Gastroesophageal sphincter (tissue), 3 donors: ENCODE measurements at regions not wholly inside any gene's neighbourhood (a gene's known extent, or its start where the extent isn't known, plus 50 kb on each side); places are given as distances from the start of the nearest gene placed in this dataset.

Experiments
- CTCF ChIP-seq, 4 experiments: fragments of 200-600 bp in 2 of 4; fragments of 450-650 bp in 2 of 4; sonication (generic) in 1 of 4; IDR thresholded peaks; one replicate each; pipeline ENCODE4 v1.5.1; 2017 to 2019; ENCODE audit warnings: antibody characterized with exemption in 4 of 4, mild to moderate bottlenecking in 2 of 4, moderate library complexity in 2 of 4
- EP300 ChIP-seq: sonication (generic); formaldehyde crosslinking; IDR thresholded peaks from one replicate; pipeline ENCODE4 v1.6.1; 2017; ENCODE audit warnings: antibody characterized with exemption, mild to moderate bottlenecking
- POLR2AphosphoS5 ChIP-seq: sonication (generic); formaldehyde crosslinking; IDR thresholded peaks from one replicate; pipeline ENCODE4 v1.6.1; 2017; ENCODE audit warnings: antibody characterized with exemption

- TF ChIP-seq CTCF (IDR thresholded peaks at IDR 0.05) (no peak), POLR2AphosphoS5 (no peak), EP300 (no peak)
These were observed 823.0 kb upstream of the SOX11 start for GRCh38 chr2:4869154-4869553.
